H1 (cell line): ENCODE measurements at regions not wholly inside any gene's neighbourhood (a gene's known extent, or its start where the extent isn't known, plus 50 kb on each side); places are given as distances from the start of the nearest gene placed in this dataset.

Experiments used
- CTCF ChIA-PET: fragments of 300-600 bp; sonication (Branson Sonifier 250); formaldehyde crosslinking; loops from one replicate; lab custom pipeline; 2021; ENCODE audit not compliant: partially characterized antibody; lab: Charles Lee
- POLR2A ChIA-PET: fragments of 300-600 bp; sonication (Branson Sonifier 250); formaldehyde crosslinking; loops from one replicate; lab custom pipeline; 2021; ENCODE audit warnings: inconsistent platforms; ENCODE audit not compliant: partially characterized antibody; lab: Charles Lee
- DNase-seq, 2 experiments: peaks; one replicate each; pipeline versions ENCODE4 v3.0.0 to v3.0.0-alpha.2; 2010 to 2022; ENCODE audit warnings: low spot score in 2 of 2, low read depth in 1 of 2, mixed read lengths in 1 of 2
- FAIRE-seq: peaks from 2 replicates; lab custom pipeline; 2011; peaks lifted over from hg19 to GRCh38; lab: Jason Lieb, UNC
- H2AFZ ChIP-seq: 2 replicates; pipeline ENCODE4 v1.8.1; 2012; ENCODE audit warnings: low read length, inconsistent platforms
- H2AK5ac ChIP-seq: 2 replicates; pipeline ENCODE4 v1.6.1; 2013; ENCODE audit warnings: low read depth, low read length
- H2BK120ac ChIP-seq: replicated peaks from 2 replicates; pipeline ENCODE3; 2013; ENCODE audit warnings: low read depth, low read length, inconsistent platforms
- H2BK12ac ChIP-seq: 2 replicates; pipeline ENCODE4 v1.6.1; 2013; ENCODE audit warnings: low read depth, low read length
- H2BK15ac ChIP-seq: 2 replicates; pipeline ENCODE4 v1.6.1; 2013; ENCODE audit warnings: low read length
- H2BK20ac ChIP-seq: 2 replicates; pipeline ENCODE4 v1.6.1; 2013; ENCODE audit warnings: low read length
- H2BK5ac ChIP-seq: 2 replicates; pipeline ENCODE4 v1.6.1; 2013; ENCODE audit warnings: low read depth, low read length
- H3K14ac ChIP-seq: 2 replicates; pipeline ENCODE4 v1.6.1; 2013; ENCODE audit warnings: inconsistent platforms; ENCODE audit not compliant: insufficient read length
- H3K18ac ChIP-seq: 2 replicates; pipeline ENCODE4 v1.6.1; 2013; ENCODE audit warnings: low read length; ENCODE audit errors: extremely low read depth
- H3K23ac ChIP-seq: 2 replicates; pipeline ENCODE4 v1.6.1; 2013; ENCODE audit warnings: inconsistent platforms; ENCODE audit not compliant: insufficient read length
- H3K23me2 ChIP-seq: 2 replicates; pipeline ENCODE4 v1.6.1; 2013; ENCODE audit warnings: low read depth, low read length
- H3K27ac ChIP-seq: 2 replicates; pipeline ENCODE4 v1.6.1; 2011; ENCODE audit warnings: low read depth, low read length, inconsistent platforms
- H3K27me3 ChIP-seq, 4 experiments: replicated peaks in 1 of 4; 1 replicate in 1 of 4; 2 replicates in 3 of 4; pipeline versions ENCODE4 v1.6.1 to v1.8.1; 2011 to 2013; ENCODE audit warnings: low read length in 3 of 4, mild to moderate bottlenecking in 3 of 4, inconsistent platforms in 2 of 4, mixed read lengths in 2 of 4, moderate library complexity in 1 of 4; ENCODE audit not compliant: control insufficient read depth in 3 of 4, insufficient read depth in 3 of 4; ENCODE audit errors: extremely low read depth in 1 of 4
- H3K36me3 ChIP-seq, 4 experiments: 2 replicates each; pipeline versions ENCODE4 v1.6.1 to v1.8.1; 2011 to 2013; ENCODE audit warnings: mild to moderate bottlenecking in 4 of 4, low read length in 3 of 4, moderate library complexity in 2 of 4, control low read depth in 1 of 4, inconsistent platforms in 1 of 4; ENCODE audit not compliant: insufficient read depth in 4 of 4, control insufficient read depth in 2 of 4
- H3K4ac ChIP-seq: replicated peaks from 2 replicates; pipeline ENCODE3; 2013; ENCODE audit warnings: low read length, low read depth, mixed read lengths, inconsistent platforms; ENCODE audit not compliant: insufficient read length
- H3K4me1 ChIP-seq, 4 experiments: replicated peaks in 1 of 4; 1 replicate in 1 of 4; 2 replicates in 3 of 4; pipeline versions ENCODE4 v1.6.1 to v1.8.1; 2011 to 2013; ENCODE audit warnings: low read length in 3 of 4, inconsistent platforms in 2 of 4, mixed read lengths in 1 of 4; ENCODE audit not compliant: insufficient read depth in 4 of 4, control insufficient read depth in 3 of 4
- H3K4me2 ChIP-seq, 2 experiments: 2 replicates each; pipeline versions ENCODE4 v1.6.1 to v1.8.1; 2011 to 2013; ENCODE audit warnings: low read depth in 2 of 2, low read length in 2 of 2, control low read depth in 1 of 2, inconsistent platforms in 1 of 2, mild to moderate bottlenecking in 1 of 2; ENCODE audit not compliant: insufficient read depth in 1 of 2
- H3K4me3 ChIP-seq, 4 experiments: fragments of 200-600, 300-600 bp in 1 of 4; sonication (generic), shearing (Covaris generic), sonication (Bioruptor Twin) in 1 of 4; 2 replicates each; pipeline versions ENCODE4 v1.5.1 to v1.8.1; 2011 to 2016; ENCODE audit warnings: low read length in 4 of 4, low read depth in 3 of 4, control low read depth in 2 of 4, inconsistent platforms in 2 of 4, mild to moderate bottlenecking in 2 of 4, mixed read lengths in 1 of 4, moderate library complexity in 1 of 4; ENCODE audit not compliant: insufficient read depth in 2 of 4; ENCODE audit errors: extremely low read depth in 1 of 4
- H3K56ac ChIP-seq: replicated peaks from 2 replicates; pipeline ENCODE3; 2013; ENCODE audit warnings: low read depth, mild to moderate bottlenecking, mixed read lengths, low read length, inconsistent platforms; ENCODE audit not compliant: insufficient read length
- H3K79me1 ChIP-seq: 2 replicates; pipeline ENCODE4 v1.6.1; 2013; ENCODE audit warnings: low read depth, low read length, control low read depth
- H3K79me2 ChIP-seq, 2 experiments: 2 replicates each; pipeline versions ENCODE4 v1.6.1 to v1.8.1; 2012 to 2013; ENCODE audit warnings: low read length in 2 of 2, mild to moderate bottlenecking in 2 of 2, inconsistent platforms in 1 of 2; ENCODE audit not compliant: insufficient read depth in 2 of 2, control insufficient read depth in 1 of 2
- H3K9ac ChIP-seq, 4 experiments: replicated peaks in 1 of 4; 1 replicate in 1 of 4; 2 replicates in 3 of 4; pipeline versions ENCODE4 v1.6.1 to v1.8.1; 2011 to 2013; ENCODE audit warnings: low read depth in 3 of 4, low read length in 3 of 4, control low read depth in 2 of 4, mild to moderate bottlenecking in 2 of 4, moderate library complexity in 2 of 4, inconsistent platforms in 1 of 4; ENCODE audit errors: extremely low read depth in 1 of 4
- H3K9me3 ChIP-seq, 2 experiments: 2 replicates each; pipeline versions ENCODE4 v1.6.1 to v1.8.1; 2012 to 2013; ENCODE audit warnings: mild to moderate bottlenecking in 2 of 2, moderate library complexity in 2 of 2, control low read depth in 1 of 2, inconsistent platforms in 1 of 2, low read depth in 1 of 2, low read length in 1 of 2, mixed read lengths in 1 of 2; ENCODE audit not compliant: insufficient read depth in 2 of 2
- H4K20me1 ChIP-seq, 2 experiments: replicated peaks in 1 of 2; 2 replicates each; pipeline versions ENCODE3 to v1.8.1; 2011 to 2013; ENCODE audit warnings: inconsistent platforms in 2 of 2, low read length in 2 of 2, mild to moderate bottlenecking in 1 of 2; ENCODE audit not compliant: insufficient read depth in 2 of 2, control insufficient read depth in 1 of 2
- H4K5ac ChIP-seq: 2 replicates; pipeline ENCODE4 v1.6.1; 2013; ENCODE audit warnings: low read length, low read depth, mixed read lengths, inconsistent platforms; ENCODE audit not compliant: insufficient read length
- H4K8ac ChIP-seq: 2 replicates; pipeline ENCODE4 v1.8.0; 2013; ENCODE audit warnings: mild to moderate bottlenecking, moderate library complexity, low read length, inconsistent platforms; ENCODE audit not compliant: insufficient read depth; ENCODE audit errors: extremely low read depth
- H4K91ac ChIP-seq: replicated peaks from 2 replicates; pipeline ENCODE3; 2013; ENCODE audit warnings: low read length, mixed read lengths, inconsistent platforms; ENCODE audit not compliant: insufficient read length
- CTCF ChIP-seq, 3 experiments: IDR thresholded peaks; 1 replicate in 2 of 3; 2 replicates in 1 of 3; pipeline versions ENCODE4 v1.5.1 to v1.6.1; 2011; ENCODE audit warnings: low read length in 3 of 3, mild to moderate bottlenecking in 3 of 3, inconsistent platforms in 2 of 3, low read depth in 1 of 3, moderate library complexity in 1 of 3; ENCODE audit not compliant: insufficient read depth in 1 of 3; ENCODE audit errors: control extremely low read depth in 1 of 3
- EP300 ChIP-seq, 2 experiments: IDR thresholded peaks; 1 replicate in 1 of 2; 2 replicates in 1 of 2; pipeline ENCODE4 v1.6.1; 2011 to 2012; ENCODE audit warnings: low read depth in 2 of 2, low read length in 2 of 2, mild to moderate bottlenecking in 2 of 2, borderline replicate concordance in 1 of 2, inconsistent platforms in 1 of 2, moderate library complexity in 1 of 2
- RAD21 ChIP-seq, 2 experiments: IDR thresholded peaks in 1 of 2; conservative IDR thresholded peaks in 1 of 2; 2 replicates each; pipeline ENCODE4 v1.6.1; 2011; ENCODE audit warnings: low read depth in 2 of 2, low read length in 2 of 2, improper control_type of control experiment in 1 of 2, inconsistent platforms in 1 of 2, mild to moderate bottlenecking in 1 of 2, moderate library complexity in 1 of 2
- RNF2 ChIP-seq: fragments of 200-900, 300-1000 bp; sonication (generic); IDR thresholded peaks from 2 replicates; pipeline ENCODE4 v1.7.1; 2016; ENCODE audit warnings: borderline replicate concordance, low read depth, mild to moderate bottlenecking, antibody characterized with exemption, low read length; ENCODE audit not compliant: poor library complexity, severe bottlenecking; ENCODE audit errors: missing control alignments
- WGBS, 2 experiments: shearing (Covaris generic) in 1 of 2; methylation state at CpG; one replicate each; pipeline versions ENCODE4 v1.1.6 to v1.1.7; 2013 to 2015; ENCODE audit warnings: low lambda C conversion rate in 2 of 2, mixed read lengths in 2 of 2, inconsistent platforms in 1 of 2, low coverage in 1 of 2, missing lambda C conversion rate in 1 of 2; ENCODE audit not compliant: insufficient replicate concordance in 2 of 2, insufficient coverage in 1 of 2, insufficient read length in 1 of 2; ENCODE audit errors: extremely low coverage in 1 of 2, missing lambda C conversion rate in 1 of 2; 5-methylcytosine and 5-hydroxymethylcytosine counted together

- no peak overlapping the region for H3K4me2 ChIP-seq
- H2AK5ac ChIP-seq: no peak overlapping the region
- H3K36me3 ChIP-seq: no peaks in the 10 kb centered on the region
- H4K5ac ChIP-seq: no peak overlapping the region
- H4K91ac ChIP-seq: no peak overlapping the region
- no peak overlapping the region for H3K9ac ChIP-seq
- no peaks in the 10 kb centered on the region for H3K79me1 ChIP-seq
- ChIA-PET POLR2A (no interaction called here), CTCF (interaction anchor here (1.0 to 2.0 kb wide), 9 partner anchors 10 to 572 kb away, joined by 3 to 7 read pairs (median 4); no protein-coding TSS in a partner anchor)
- FAIRE-seq (no peak), DNase-seq (peak in 1 of 2 experiments; percentile 66)
- H2AFZ ChIP-seq: peak overlapping the region; percentile 30; the same call in 1 of the 2 replicates
- H3K79me2 ChIP-seq: no peaks in the 10 kb centered on the region
- no peak overlapping the region for H3K4ac ChIP-seq
- no peak overlapping the region for H4K8ac ChIP-seq
- no peak overlapping the region for H3K14ac ChIP-seq
- H2BK15ac ChIP-seq: no peak overlapping the region
- H3K4me3 ChIP-seq: no peak overlapping the region
- H2BK12ac ChIP-seq: no peak overlapping the region
- no peaks in the 10 kb centered on the region for H3K27me3 ChIP-seq
- no peaks in the 10 kb centered on the region for H3K23me2 ChIP-seq
- no peaks in the 10 kb centered on the region for H3K4me1 ChIP-seq
- peaks cover 2 to 3% of the 10 kb centered on the region in 2 experiments; a peak in 1 of 4 replicates for H3K9me3 ChIP-seq
- H3K18ac ChIP-seq: no peak overlapping the region
- no peaks in the 10 kb centered on the region for H4K20me1 ChIP-seq
- no peak overlapping the region for H2BK20ac ChIP-seq
- 77% methylated on average over 8 of the region's 8 CpGs; no CpG with 5 or more reads in 1 of the 2 experiments for WGBS, 2 experiments
- no peak overlapping the region for H3K23ac ChIP-seq
- H2BK120ac ChIP-seq: no peak overlapping the region
- H2BK5ac ChIP-seq: no peak overlapping the region
- no peak overlapping the region for H3K27ac ChIP-seq
- no peak overlapping the region for H3K56ac ChIP-seq
- TF ChIP-seq CTCF (IDR thresholded peaks at IDR 0.05; ENCODE audit: control extremely low read depth in 1 of 3, insufficient read depth in 1 of 3, low read depth in 1 of 3, low read length in 3 of 3): peak; percentile 37 to 66 (median 62)
- no peak for TF ChIP-seq RNF2
- peak; percentile 53 to 66 for TF ChIP-seq RAD21 (IDR thresholded peaks at IDR 0.05 in 1 of 2, conservative IDR thresholded peaks at IDR 0.05 in 1 of 2; ENCODE audit: low read depth in 2 of 2, low read length in 2 of 2)
- no peak for TF ChIP-seq EP300 (IDR thresholded peaks at IDR 0.05; ENCODE audit: borderline replicate concordance in 1 of 2, low read depth in 2 of 2, low read length in 2 of 2)
Observed at GRCh38 chr4:189285377-189285776, 655.3 kb upstream of the FRG1 start.
